Spleen (tissue), 11 donors: ENCODE measurements at regions not wholly inside any gene's neighbourhood (a gene's known extent, or its start where the extent isn't known, plus 50 kb on each side); places are given as distances from the start of the nearest gene placed in this dataset.

Source experiments
- DNase-seq: peaks from one replicate; pipeline ENCODE4 v3.0.0-alpha.2; 2020
- H3K27ac ChIP-seq, 8 donors: fragments of 200-600 bp; sonication (generic) in 7 of 8; 1 replicate in 4 of 8; 2 replicates in 4 of 8; pipeline versions ENCODE4 v1.5.0 to v1.8.0; 2016 to 2021; ENCODE audit warnings: inconsistent platforms in 4 of 8, mild to moderate bottlenecking in 4 of 8, moderate library complexity in 1 of 8
- H3K27me3 ChIP-seq, 7 donors: fragments of 200-600 bp; sonication (generic) in 6 of 7; replicated peaks in 1 of 7; 1 replicate in 4 of 7; 2 replicates in 3 of 7; pipeline versions ENCODE4 v1.5.0 to v1.8.0; 2016 to 2021; ENCODE audit warnings: inconsistent platforms in 3 of 7, mild to moderate bottlenecking in 1 of 7
- H3K36me3 ChIP-seq, 6 donors: fragments of 200-600 bp; sonication (generic) in 5 of 6; 1 replicate in 4 of 6; 2 replicates in 2 of 6; pipeline versions ENCODE4 v1.5.0 to v1.8.0; 2016 to 2021; ENCODE audit warnings: inconsistent platforms in 2 of 6
- H3K4me1 ChIP-seq, 6 donors: fragments of 200-600 bp; sonication (generic) in 5 of 6; 1 replicate in 3 of 6; 2 replicates in 3 of 6; pipeline versions ENCODE4 v1.5.0 to v1.8.0; 2016 to 2021; ENCODE audit warnings: inconsistent platforms in 3 of 6
- H3K4me3 ChIP-seq, 8 donors: fragments of 200-600 bp; sonication (generic) in 7 of 8; 1 replicate in 4 of 8; 2 replicates in 4 of 8; pipeline versions ENCODE4 v1.5.0 to v1.8.0; 2016 to 2021; ENCODE audit warnings: inconsistent platforms in 4 of 8, mild to moderate bottlenecking in 4 of 8, moderate library complexity in 2 of 8
- H3K9me3 ChIP-seq, 8 donors: fragments of 200-600 bp; sonication (generic) in 7 of 8; 1 replicate in 4 of 8; 2 replicates in 4 of 8; pipeline versions ENCODE4 v1.5.0 to v1.8.0; 2016 to 2021; ENCODE audit warnings: inconsistent platforms in 4 of 8
- CTCF ChIP-seq, 11 experiments: fragments of 200-600 bp in 7 of 11; fragments of 450-650 bp in 4 of 11; sonication (generic) in 4 of 11; IDR thresholded peaks in 8 of 11; conservative IDR thresholded peaks in 3 of 11; 1 replicate in 7 of 11; 2 replicates in 4 of 11; pipeline versions ENCODE4 v1.4.0 to v1.8.0; 2016 to 2021; ENCODE audit warnings: antibody characterized with exemption in 11 of 11, inconsistent platforms in 4 of 11, mild to moderate bottlenecking in 1 of 11
- POLR2A ChIP-seq, 3 donors: fragments of 450-650 bp; IDR thresholded peaks; one replicate each; pipeline ENCODE4 v1.5.1; 2017; ENCODE audit warnings: antibody characterized with exemption in 3 of 3, mild to moderate bottlenecking in 1 of 3
- POLR2AphosphoS5 ChIP-seq, 3 donors: sonication (generic); formaldehyde crosslinking; IDR thresholded peaks; one replicate each; pipeline ENCODE4 v1.5.1; 2017; ENCODE audit warnings: antibody characterized with exemption in 3 of 3
- WGBS, 5 donors: extraction: QIAGEN DNeasy Blood & Tissue Kit in 3 of 5; methylation state at CpG; one replicate each; pipeline versions ENCODE4 v1.1.5 to v1.1.7; 2013 to 2018; 5-methylcytosine and 5-hydroxymethylcytosine counted together
- intact Hi-C: fragments of 100-400 bp; cut with DNase I; formaldehyde crosslinking; loops from one replicate; pipeline ENCODE4 v1.15.0; 2023; ENCODE audit warnings: low total_unique reads
- donor health status: healthy with polysubstance abuse.
- donor health status: DM: no; HTN: no; CAD: no; lungs with moderate emphysema.
- donor health status: DM: no; HTN: no; CAD: no.
- donor health status: Bipolar disorder and iron deficiency.
- donor health status: healthy.
- donor health status: DM: no; HTN: no; CAD: no.
- donor health status: DM: yes; HTN: yes; CAD: no.

GRCh38 chr4:59525885-59526284 lies 1674.2 kb upstream of the ADGRL3 start:
- Histone ChIP-seq H3K9me3 (peaks cover 0 to 4% (median 0%) of the 10 kb centered on the region in 8 donors), H3K36me3 (no peaks in the 10 kb centered on the region), H3K27ac (no peak overlapping the region), H3K27me3 (no peaks in the 10 kb centered on the region), H3K4me3 (no peak overlapping the region), H3K4me1 (no peaks in the 10 kb centered on the region)
- no peak for TF ChIP-seq POLR2A (IDR thresholded peaks at IDR 0.05)
- TF ChIP-seq CTCF (IDR thresholded peaks at IDR 0.05 in 8 of 11, conservative IDR thresholded peaks at IDR 0.05 in 3 of 11), result no peak
- no peak for TF ChIP-seq POLR2AphosphoS5 (IDR thresholded peaks at IDR 0.05)
- DNase-seq, result no peak
- intact Hi-C loops, result no loop called here

- no peak for DNase-seq
- H3K27me3 ChIP-seq, result no peaks in the 10 kb centered on the region
- WGBS, 5 donors, result 3 to 14% (median 8%) methylated on average over 1 of the region's 1 CpG
- no peaks in the 10 kb centered on the region for H3K9me3 ChIP-seq
- TF ChIP-seq POLR2AphosphoS5 (IDR thresholded peaks at IDR 0.05) (no peak), CTCF (IDR thresholded peaks at IDR 0.05 in 8 of 11, conservative IDR thresholded peaks at IDR 0.05 in 3 of 11) (no peak), POLR2A (IDR thresholded peaks at IDR 0.05) (no peak)
- no peak overlapping the region for H3K4me3 ChIP-seq
- H3K27ac ChIP-seq, result no peak overlapping the region
- H3K36me3 ChIP-seq, result no peaks in the 10 kb centered on the region
- no peaks in the 10 kb centered on the region for H3K4me1 ChIP-seq
- intact Hi-C loops, result no loop called here
These were observed 1664.6 kb upstream of the ADGRL3 start for GRCh38 chr4:59535541-59535940.

- 64 to 75% (median 67%) methylated on average over 3 of the region's 3 CpGs for WGBS, 5 donors
- TF ChIP-seq POLR2A (IDR thresholded peaks at IDR 0.05), result no peak
- Histone ChIP-seq H3K36me3 (no peaks in the 10 kb centered on the region), H3K27me3 (no peaks in the 10 kb centered on the region), H3K4me1 (no peaks in the 10 kb centered on the region), H3K4me3 (no peak overlapping the region), H3K27ac (no peak overlapping the region), H3K9me3 (no peaks in the 10 kb centered on the region)
- intact Hi-C loops, result no loop called here
- no peak for DNase-seq
These were observed 1663.7 kb upstream of the ADGRL3 start for GRCh38 chr4:59536428-59536827.

- H3K4me3 ChIP-seq, result no peak overlapping the region
- WGBS, 5 donors, result 26 to 37% (median 35%) methylated on average over 2 of the region's 2 CpGs
These were observed 1662.8 kb upstream of the ADGRL3 start for GRCh38 chr4:59537246-59537886.

More at GRCh38 chr4:59537246-59537886, 1662.8 kb upstream of the ADGRL3 start:
- H3K36me3 ChIP-seq, result no peaks in the 10 kb centered on the region
- H3K4me1 ChIP-seq, result no peaks in the 10 kb centered on the region
- peaks cover 0 to 4% (median 0%) of the 10 kb centered on the region in 8 donors for H3K9me3 ChIP-seq
- no peak for DNase-seq
- TF ChIP-seq POLR2AphosphoS5 (IDR thresholded peaks at IDR 0.05) (no peak), POLR2A (IDR thresholded peaks at IDR 0.05) (no peak), CTCF (IDR thresholded peaks at IDR 0.05 in 8 of 11, conservative IDR thresholded peaks at IDR 0.05 in 3 of 11) (no peak)
- no peak overlapping the region for H3K27ac ChIP-seq
- no peaks in the 10 kb centered on the region for H3K27me3 ChIP-seq
- intact Hi-C loops, result no loop called here
